HepG2 (cell line): ENCODE measurements at regions not wholly inside any gene's neighbourhood (a gene's known extent, or its start where the extent isn't known, plus 50 kb on each side); places are given as distances from the start of the nearest gene placed in this dataset.
"Not testable (repeated sequence)": the region's sequence is repeated elsewhere in the genome, so short reads cannot be mapped to it uniquely, and the experiment has no call there.

ENCODE experiments used
- ATAC-seq: fragments of 200-7000 bp; cut with Tn5 transposase; 3 replicates; pipeline ENCODE4 v1.9.1; 2020; ENCODE audit warnings: mild to moderate bottlenecking, moderate library complexity
- BruUV-seq: library from RNA; stranded (reverse); fragments of 400-500 nt; replicated peaks from 2 replicates; lab custom pipeline; 2021; lab: Mats Ljungman, UMichigan
- CTCF ChIA-PET: fragments of 300-600 bp; formaldehyde crosslinking; extraction: SDS; loops from one replicate; lab custom pipeline; 2021; ENCODE audit warnings: low total read pairs, inconsistent platforms, low intra/inter-chr PET ratio; lab: Yijun Ruan, JAX
- POLR2A ChIA-PET: fragments of 350-600 bp; sonication (Branson Sonifier 250); formaldehyde crosslinking; loops from one replicate; lab custom pipeline; 2020; ENCODE audit warnings: antibody characterized with exemption, inconsistent platforms; lab: Yijun Ruan, JAX
- DNase-seq: peaks from one replicate; pipeline ENCODE4 v3.0.0-alpha.2; 2015; ENCODE audit warnings: low spot score
- FAIRE-seq: peaks from 3 replicates; lab custom pipeline; 2011; peaks lifted over from hg19 to GRCh38; lab: Jason Lieb, UNC
- H2AFZ ChIP-seq: one replicate; pipeline ENCODE4 v1.6.1; 2011; ENCODE audit warnings: low read length, inconsistent platforms
- H3K27ac ChIP-seq: fragments of 300-600 bp; 3 replicates; pipeline ENCODE4 v1.8.0; 2011; ENCODE audit warnings: mixed run types, mild to moderate bottlenecking, mixed read lengths, low read length, inconsistent platforms; ENCODE audit not compliant: insufficient read depth; ENCODE audit errors: extremely low read length
- H3K27me3 ChIP-seq, 2 experiments: fragments of 200-600 bp in 1 of 2; 2 replicates in 1 of 2; 3 replicates in 1 of 2; pipeline versions ENCODE4 v1.6.0 to v1.8.0; 2011; ENCODE audit warnings: low read length in 2 of 2, mild to moderate bottlenecking in 2 of 2, moderate library complexity in 2 of 2, inconsistent platforms in 1 of 2; ENCODE audit not compliant: insufficient read depth in 2 of 2, control insufficient read depth in 1 of 2
- H3K36me3 ChIP-seq, 2 experiments: fragments of 200-600 bp in 1 of 2; replicated peaks in 1 of 2; 2 replicates in 1 of 2; 3 replicates in 1 of 2; pipeline versions ENCODE4 v1.5.1 to v1.8.0; 2011; ENCODE audit warnings: low read length in 2 of 2, inconsistent platforms in 1 of 2; ENCODE audit not compliant: insufficient read depth in 2 of 2, control insufficient read depth in 1 of 2
- H3K4me1 ChIP-seq: 2 replicates; pipeline ENCODE4 v1.5.1; 2012; ENCODE audit warnings: low read length, inconsistent platforms; ENCODE audit not compliant: insufficient read depth
- H3K4me2 ChIP-seq: 2 replicates; pipeline ENCODE4 v1.6.0; 2011; ENCODE audit warnings: low read depth, low read length, inconsistent platforms
- H3K4me3 ChIP-seq, 3 experiments: fragments of 200-600 bp in 1 of 3; sonication (generic), shearing (Covaris generic) in 1 of 3; replicated peaks in 1 of 3; 2 replicates each; pipeline ENCODE4 v1.5.1; 2011 to 2016; ENCODE audit warnings: low read length in 3 of 3, inconsistent platforms in 2 of 3, low read depth in 2 of 3, mild to moderate bottlenecking in 2 of 3, control low read depth in 1 of 3, mixed read lengths in 1 of 3; ENCODE audit not compliant: insufficient read depth in 1 of 3
- H3K79me2 ChIP-seq: one replicate; pipeline ENCODE4 v1.6.1; 2011; ENCODE audit warnings: low read length, inconsistent platforms; ENCODE audit not compliant: insufficient read depth
- H3K9ac ChIP-seq: 2 replicates; pipeline ENCODE4 v1.6.0; 2011; ENCODE audit warnings: mild to moderate bottlenecking, low read depth, low read length, inconsistent platforms; ENCODE audit not compliant: insufficient read depth
- H3K9me3 ChIP-seq: 2 replicates; pipeline ENCODE4 v1.5.1; 2012; ENCODE audit warnings: mild to moderate bottlenecking, low read length
- H4K20me1 ChIP-seq: 2 replicates; pipeline ENCODE4 v1.6.0; 2011; ENCODE audit warnings: inconsistent platforms, mild to moderate bottlenecking, low read length, moderate library complexity; ENCODE audit not compliant: insufficient read depth
- WGBS: methylation state at CpG from one replicate; pipeline ENCODE4 v1.1.6; 2017; ENCODE audit warnings: low lambda C conversion rate; 5-methylcytosine and 5-hydroxymethylcytosine counted together
- in situ Hi-C: cut with HindIII; loops from 2 replicates; pipeline ENCODE4 v1.10.0; 2017; ENCODE audit warnings: low pct_unique_long_range_greater_than_20kb; ENCODE audit not compliant: extremely low pct_ligation_motif_present
- intact Hi-C: fragments of 100-400 bp; cut with micrococcal nuclease; formaldehyde crosslinking; loops from one replicate; pipeline ENCODE4 v1.10.0; 2022; ENCODE audit not compliant: unreplicated experiment

DNA sequence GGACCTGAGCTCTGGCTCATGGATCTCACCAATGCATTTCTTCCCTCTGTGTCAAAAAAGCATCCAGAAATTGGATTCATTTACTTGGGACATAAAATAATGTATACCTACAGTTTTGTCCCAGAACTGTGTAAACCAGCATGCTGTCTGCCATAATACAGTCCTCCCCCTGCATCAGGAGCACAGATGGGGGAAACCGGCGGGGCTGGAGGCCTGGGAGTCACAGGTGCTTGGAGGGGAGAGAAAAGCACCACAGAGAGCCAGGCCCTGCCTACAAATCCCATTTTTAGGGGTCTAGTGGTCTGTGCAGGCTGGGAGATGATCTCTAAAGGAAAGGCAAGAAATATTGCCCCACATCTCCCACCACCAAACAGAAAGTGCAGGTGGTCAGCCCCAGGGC is 91.8 kb downstream of the POTEM start:
- H3K9ac ChIP-seq, H4K20me1 ChIP-seq, FAIRE-seq, ATAC-seq, H3K36me3 ChIP-seq, H3K9me3 ChIP-seq, H3K27me3 ChIP-seq, CTCF ChIA-PET, H3K4me2 ChIP-seq, in situ Hi-C loops, intact Hi-C loops, BruUV-seq, H3K27ac ChIP-seq, POLR2A ChIA-PET, H3K4me1 ChIP-seq, DNase-seq, H3K4me3 ChIP-seq, H2AFZ ChIP-seq, H3K79me2 ChIP-seq: not testable (repeated sequence)
- 69% methylated on average over 2 of the region's 2 CpGs for whole genome bisulfite sequencing

DNA sequence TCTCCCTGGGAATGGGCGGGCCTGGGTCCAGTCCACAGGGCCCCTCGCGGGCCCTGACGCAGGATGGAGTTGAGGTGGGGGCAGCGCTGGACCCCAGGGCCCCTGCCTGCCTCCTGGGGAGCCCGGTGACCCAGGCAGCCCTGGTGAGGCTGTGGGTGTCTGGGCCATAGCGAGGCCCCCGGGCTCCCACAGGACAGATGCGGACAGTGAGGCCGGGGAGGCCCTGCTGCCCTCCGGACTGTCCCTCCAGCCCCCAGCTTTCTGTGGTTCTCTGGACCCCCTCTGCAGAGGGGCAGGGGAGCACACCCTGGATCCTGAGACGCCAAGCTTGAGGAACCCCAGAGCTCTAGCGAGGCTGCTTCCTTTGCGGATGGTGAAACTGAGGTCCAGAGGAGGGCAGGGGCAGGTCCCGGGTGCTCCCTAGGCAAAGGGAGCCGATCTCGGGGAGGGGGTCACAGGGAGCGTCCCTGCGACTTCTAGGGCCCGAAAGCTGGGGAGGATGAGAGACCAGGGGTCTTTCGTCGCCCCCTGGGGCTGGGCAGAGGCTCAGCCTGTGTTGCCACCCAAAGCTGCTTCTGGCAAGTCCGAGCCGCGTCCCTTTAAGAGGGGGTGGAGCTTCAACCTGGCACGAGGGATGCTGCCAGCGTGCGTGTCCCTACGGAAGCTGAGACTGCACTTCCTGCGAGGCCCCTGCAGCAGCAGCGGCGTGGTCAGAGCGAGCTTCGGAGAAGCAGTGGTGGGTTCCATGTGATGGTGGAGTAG is 94.6 kb downstream of the POTEM start:
- WGBS: no CpG with 5 or more reads among the region's 34 CpGs
- H3K27ac ChIP-seq, H3K4me1 ChIP-seq, H3K36me3 ChIP-seq, FAIRE-seq, H3K9me3 ChIP-seq, DNase-seq, in situ Hi-C loops, intact Hi-C loops, H3K79me2 ChIP-seq, CTCF ChIA-PET, H3K9ac ChIP-seq, H2AFZ ChIP-seq, H4K20me1 ChIP-seq, H3K4me3 ChIP-seq, POLR2A ChIA-PET, H3K4me2 ChIP-seq, H3K27me3 ChIP-seq: not testable (repeated sequence)
- BruUV-seq: TSS peak; percentile 72
- ATAC-seq: peak; percentile 99

DNA sequence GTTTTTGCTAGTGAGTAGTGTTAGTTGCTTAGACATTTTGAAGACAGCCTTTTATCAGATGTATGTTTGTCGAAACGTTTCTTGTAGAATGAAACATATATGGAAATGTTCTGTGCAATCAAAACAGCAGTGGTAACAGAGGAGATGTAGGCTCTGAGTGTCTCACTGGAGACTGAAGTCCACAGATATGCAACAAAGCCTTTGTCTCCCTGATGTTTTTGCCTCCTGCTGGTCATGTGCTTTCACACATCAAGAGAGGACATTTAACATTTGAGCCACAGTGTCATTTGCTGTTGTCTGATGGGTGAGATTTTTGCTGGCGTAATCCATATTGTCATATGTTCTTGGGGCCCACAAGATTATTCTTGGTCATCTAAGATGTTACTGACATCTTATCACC is 101.7 kb downstream of the POTEM start:
- CTCF ChIA-PET, POLR2A ChIA-PET, intact Hi-C loops: not testable (repeated sequence)

DNA sequence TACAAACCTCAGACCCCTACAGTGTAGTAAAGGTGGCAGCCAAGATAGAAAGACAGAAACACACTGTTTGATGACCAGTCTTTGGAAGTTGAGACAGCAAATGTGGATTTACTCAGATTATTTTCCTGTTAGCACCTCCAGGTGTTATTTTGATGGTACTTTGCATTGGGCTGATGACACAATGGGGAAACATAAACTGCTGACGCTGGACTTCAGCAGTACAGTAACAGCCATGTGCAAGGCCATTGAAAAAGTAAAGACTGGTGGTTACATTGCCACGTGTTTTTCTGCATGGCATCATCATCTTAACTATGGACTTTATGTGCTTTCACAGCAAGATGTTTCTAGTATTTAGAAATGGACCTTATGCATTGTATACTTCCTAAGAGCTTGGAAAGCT is 105.3 kb downstream of the POTEM start:
- BruUV-seq: TSS peak; percentile 28
- no CpG with 5 or more reads among the region's 2 CpGs for WGBS
- H3K27ac ChIP-seq, H3K4me1 ChIP-seq, H2AFZ ChIP-seq, ATAC-seq, FAIRE-seq, H4K20me1 ChIP-seq, H3K79me2 ChIP-seq, POLR2A ChIA-PET, DNase-seq, H3K4me2 ChIP-seq, H3K4me3 ChIP-seq, intact Hi-C loops, H3K9me3 ChIP-seq, CTCF ChIA-PET, H3K9ac ChIP-seq, H3K27me3 ChIP-seq, H3K36me3 ChIP-seq, in situ Hi-C loops: not testable (repeated sequence)

More for the DNA sequence above, 101.7 kb downstream of the POTEM start:
- H3K27me3 ChIP-seq, H3K27ac ChIP-seq, H4K20me1 ChIP-seq, H2AFZ ChIP-seq, H3K4me1 ChIP-seq, H3K36me3 ChIP-seq, H3K9me3 ChIP-seq, FAIRE-seq, H3K9ac ChIP-seq, H3K4me2 ChIP-seq, H3K4me3 ChIP-seq, DNase-seq, in situ Hi-C loops, H3K79me2 ChIP-seq: not testable (repeated sequence)
- BruUV-seq: TSS peak; percentile 7
- peak; percentile 97 for ATAC-seq
- 100% methylated on average over 1 of the region's 3 CpGs for WGBS
